ENCODE measurements at regions not wholly inside any gene's neighbourhood (a gene's known extent, or its start where the extent isn't known, plus 50 kb on each side); places are given as distances from the start of the nearest gene placed in this dataset.

DNA sequence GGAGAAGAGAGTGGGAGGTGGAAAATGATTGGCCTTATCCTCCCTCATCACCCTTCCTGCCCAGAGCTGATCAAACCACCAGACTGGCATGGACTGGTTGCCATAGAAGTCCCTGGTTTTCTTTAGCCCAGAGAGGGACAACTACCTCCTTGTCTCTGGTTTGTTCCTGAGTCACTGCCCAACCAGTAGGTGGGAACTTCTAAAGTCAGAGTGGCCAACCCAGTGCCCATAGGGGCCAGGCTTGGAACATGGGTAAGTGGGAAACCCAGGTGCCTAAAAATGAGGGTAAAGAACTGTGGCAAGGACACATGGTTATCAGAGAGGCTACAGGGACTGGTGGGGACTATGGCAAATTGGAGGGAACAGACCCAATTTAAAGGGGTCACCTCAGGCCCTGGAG lies 63.8 kb downstream of the FAM241B start (continued):
- TF ChIP-seq MCM2 (IDR thresholded peaks at IDR 0.05; ENCODE audit: low read depth) (no peak), POLR3G (IDR thresholded peaks at IDR 0.05; ENCODE audit: extremely low read depth, insufficient read length, insufficient replicate concordance) (no peak), COPS2 (conservative IDR thresholded peaks at IDR 0.05) (no peak), KLF1 (tag; IDR thresholded peaks at IDR 0.05) (no peak), SOX6 (IDR thresholded peaks at IDR 0.05) (no peak)
- TF ChIP-seq, protein P1, sequence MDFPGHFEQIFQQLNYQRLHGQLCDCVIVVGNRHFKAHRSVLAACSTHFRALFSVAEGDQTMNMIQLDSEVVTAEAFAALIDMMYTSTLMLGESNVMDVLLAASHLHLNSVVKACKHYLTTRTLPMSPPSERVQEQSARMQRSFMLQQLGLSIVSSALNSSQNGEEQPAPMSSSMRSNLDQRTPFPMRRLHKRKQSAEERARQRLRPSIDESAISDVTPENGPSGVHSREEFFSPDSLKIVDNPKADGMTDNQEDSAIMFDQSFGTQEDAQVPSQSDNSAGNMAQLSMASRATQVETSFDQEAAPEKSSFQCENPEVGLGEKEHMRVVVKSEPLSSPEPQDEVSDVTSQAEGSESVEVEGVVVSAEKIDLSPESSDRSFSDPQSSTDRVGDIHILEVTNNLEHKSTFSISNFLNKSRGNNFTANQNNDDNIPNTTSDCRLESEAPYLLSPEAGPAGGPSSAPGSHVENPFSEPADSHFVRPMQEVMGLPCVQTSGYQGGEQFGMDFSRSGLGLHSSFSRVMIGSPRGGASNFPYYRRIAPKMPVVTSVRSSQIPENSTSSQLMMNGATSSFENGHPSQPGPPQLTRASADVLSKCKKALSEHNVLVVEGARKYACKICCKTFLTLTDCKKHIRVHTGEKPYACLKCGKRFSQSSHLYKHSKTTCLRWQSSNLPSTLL (IDR thresholded peaks at IDR 0.05), result no peak

DNA sequence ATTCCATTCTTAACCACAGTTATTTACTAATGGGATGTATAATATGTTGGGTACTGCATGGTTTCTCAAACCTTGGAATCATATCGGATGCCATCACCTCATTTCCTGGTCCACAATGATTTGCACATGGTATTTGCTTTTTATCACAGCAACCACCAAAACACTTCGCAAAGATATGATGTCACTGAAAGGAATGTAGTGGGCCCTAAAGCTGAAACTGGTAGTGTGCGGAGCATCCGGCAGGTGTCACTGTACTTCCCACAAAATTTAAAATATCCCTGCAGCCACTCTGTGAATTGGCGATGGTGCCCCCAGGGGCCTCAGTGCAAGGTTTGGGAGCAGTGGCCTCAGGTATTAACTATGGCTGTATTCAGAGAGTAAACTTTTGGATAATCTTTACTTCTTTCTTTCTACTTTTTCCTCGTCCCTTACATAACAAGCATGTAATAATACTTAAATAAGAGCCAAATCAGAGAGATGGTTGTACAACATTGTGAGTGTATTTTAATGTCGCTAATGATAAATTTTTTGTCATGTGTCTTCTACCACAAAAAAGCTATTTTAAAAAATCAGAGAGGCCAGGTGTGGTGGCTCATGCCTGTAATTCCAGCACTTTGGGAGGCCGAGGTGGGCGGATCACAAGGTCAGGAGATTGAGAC lies 66.2 kb downstream of the FAM241B start:
- Histone ChIP-seq H3K27ac (ENCODE audit: extremely low read depth, low read depth, low read length) (no peak overlapping the region), H3K9me3 (replicated peaks; ENCODE audit: control insufficient read depth, insufficient read depth, low read depth, low read length) (no peaks in the 10 kb centered on the region), H2AFZ (ENCODE audit: low read depth, low read length) (no peak overlapping the region), H3K27me3 (ENCODE audit: control insufficient read depth in 2 of 2, insufficient read depth in 2 of 2, low read length in 2 of 2) (peaks cover 0 to 7% of the 10 kb centered on the region in 2 experiments; a peak in 2 of 5 replicates), H3K4me1 (replicated peaks in 1 of 2; ENCODE audit: control insufficient read depth in 2 of 2, insufficient read depth in 2 of 2, low read length in 2 of 2) (no peaks in the 10 kb centered on the region), H3K4me2 (ENCODE audit: insufficient read depth, low read length) (no peak overlapping the region), H3K9me1 (ENCODE audit: control insufficient read depth, insufficient read depth, low read length) (no peaks in the 10 kb centered on the region), H3K79me2 (ENCODE audit: control insufficient read depth, insufficient read depth, low read length) (no peaks in the 10 kb centered on the region), H3K36me3 (ENCODE audit: control insufficient read depth, insufficient read depth, low read length) (no peaks in the 10 kb centered on the region), H3K4me3 (no peak overlapping the region), H4K20me1 (replicated peaks; ENCODE audit: control insufficient read depth, insufficient read depth, low read length) (no peaks in the 10 kb centered on the region), H3K9ac (ENCODE audit: insufficient read depth in 1 of 2, low read depth in 2 of 2, low read length in 2 of 2) (no peak overlapping the region)
- BruUV-seq (replicated peaks), result no TSS peak
- DNase-seq (ENCODE audit: extremely low read depth in 1 of 4, low spot score in 3 of 4) (peak; percentile 65 to 86 (median 80)), ATAC-seq (peak; percentile 98), FAIRE-seq (peak; percentile 97)
- ChIA-PET POLR2A (interaction anchor here (0.6 to 1.1 kb wide), 5 partner anchors 8 to 218 kb away, joined by 3 to 5 read pairs (median 3); no protein-coding TSS in a partner anchor), CTCF (ENCODE audit: low intra/inter-chr PET ratio) (interaction anchor here (0.6 to 2.3 kb wide), 3 partner anchors 21 to 57 kb away, joined by 3 to 9 read pairs (median 4); no protein-coding TSS in a partner anchor)
- in situ Hi-C loops (cut with MboI) (no loop called here), intact Hi-C loops (cut with micrococcal nuclease) (loop anchor here (1.0 to 10.0 kb wide), 2 partner anchors 104 to 219 kb away; no protein-coding TSS in a partner anchor)
- WGBS (ENCODE audit: insufficient coverage, low coverage, missing lambda C conversion rate), result 2% methylated on average over 9 of the region's 9 CpGs
- TF ChIP-seq ZFP1 (CRISPR knock-in tag; IDR thresholded peaks at IDR 0.05), result no peak
- TF ChIP-seq JUND (IDR thresholded peaks at IDR 0.05; ENCODE audit: borderline replicate concordance, low read depth, low read length), result peak; percentile 70
- peak; percentile 45; the same call in 1 of the 3 replicates for TF ChIP-seq JUND (tag; IDR thresholded peaks at IDR 0.05; ENCODE audit: borderline replicate concordance, low read depth, low read length)
- TF ChIP-seq, protein P2, sequence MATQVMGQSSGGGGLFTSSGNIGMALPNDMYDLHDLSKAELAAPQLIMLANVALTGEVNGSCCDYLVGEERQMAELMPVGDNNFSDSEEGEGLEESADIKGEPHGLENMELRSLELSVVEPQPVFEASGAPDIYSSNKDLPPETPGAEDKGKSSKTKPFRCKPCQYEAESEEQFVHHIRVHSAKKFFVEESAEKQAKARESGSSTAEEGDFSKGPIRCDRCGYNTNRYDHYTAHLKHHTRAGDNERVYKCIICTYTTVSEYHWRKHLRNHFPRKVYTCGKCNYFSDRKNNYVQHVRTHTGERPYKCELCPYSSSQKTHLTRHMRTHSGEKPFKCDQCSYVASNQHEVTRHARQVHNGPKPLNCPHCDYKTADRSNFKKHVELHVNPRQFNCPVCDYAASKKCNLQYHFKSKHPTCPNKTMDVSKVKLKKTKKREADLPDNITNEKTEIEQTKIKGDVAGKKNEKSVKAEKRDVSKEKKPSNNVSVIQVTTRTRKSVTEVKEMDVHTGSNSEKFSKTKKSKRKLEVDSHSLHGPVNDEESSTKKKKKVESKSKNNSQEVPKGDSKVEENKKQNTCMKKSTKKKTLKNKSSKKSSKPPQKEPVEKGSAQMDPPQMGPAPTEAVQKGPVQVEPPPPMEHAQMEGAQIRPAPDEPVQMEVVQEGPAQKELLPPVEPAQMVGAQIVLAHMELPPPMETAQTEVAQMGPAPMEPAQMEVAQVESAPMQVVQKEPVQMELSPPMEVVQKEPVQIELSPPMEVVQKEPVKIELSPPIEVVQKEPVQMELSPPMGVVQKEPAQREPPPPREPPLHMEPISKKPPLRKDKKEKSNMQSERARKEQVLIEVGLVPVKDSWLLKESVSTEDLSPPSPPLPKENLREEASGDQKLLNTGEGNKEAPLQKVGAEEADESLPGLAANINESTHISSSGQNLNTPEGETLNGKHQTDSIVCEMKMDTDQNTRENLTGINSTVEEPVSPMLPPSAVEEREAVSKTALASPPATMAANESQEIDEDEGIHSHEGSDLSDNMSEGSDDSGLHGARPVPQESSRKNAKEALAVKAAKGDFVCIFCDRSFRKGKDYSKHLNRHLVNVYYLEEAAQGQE (IDR thresholded peaks at IDR 0.05; ENCODE audit: borderline replicate concordance), result peak; percentile 58; the same call in 1 of the 2 replicates
- TF ChIP-seq, protein P2 (CRISPR knock-in tag; IDR thresholded peaks at IDR 0.05; ENCODE audit: low read depth), result no peak
- peak; percentile 33 for TF ChIP-seq CREM (IDR thresholded peaks at IDR 0.05; ENCODE audit: low read depth)

Data from K562 (cell line).